ENCODE measurements at regions not wholly inside any gene's neighbourhood (a gene's known extent, or its start where the extent isn't known, plus 50 kb on each side); places are given as distances from the start of the nearest gene placed in this dataset.

GRCh38 chr2:153420394-153420793, 58.2 kb downstream of the RPRM start (continued):
- TF ChIP-seq PHF21A (CRISPR knock-in tag; IDR thresholded peaks at IDR 0.05) (no peak), FOXJ3 (CRISPR knock-in tag; IDR thresholded peaks at IDR 0.05; ENCODE audit: borderline replicate concordance) (no peak), ZNF24 (IDR thresholded peaks at IDR 0.05) (no peak), ZMYM4 (CRISPR knock-in tag; IDR thresholded peaks at IDR 0.05) (no peak), TBP (CRISPR knock-in tag; IDR thresholded peaks at IDR 0.05) (no peak), JDP2 (CRISPR knock-in tag; IDR thresholded peaks at IDR 0.05; ENCODE audit: borderline replicate concordance) (no peak), HBP1 (CRISPR knock-in tag; IDR thresholded peaks at IDR 0.05; ENCODE audit: low read depth) (no peak)

GRCh38 chr2:153417077-153417476, 61.5 kb downstream of the RPRM start:
- H3K36me3 ChIP-seq (replicated peaks in 1 of 2; ENCODE audit: control insufficient read depth in 1 of 2, insufficient read depth in 2 of 2, low read length in 2 of 2) = no peaks in the 10 kb centered on the region
- no peak overlapping the region for H3K27ac ChIP-seq (ENCODE audit: extremely low read length, insufficient read depth, low read length)
- H4K20me1 ChIP-seq (ENCODE audit: insufficient read depth, low read length) = no peaks in the 10 kb centered on the region
- no peaks in the 10 kb centered on the region for H3K9me3 ChIP-seq (ENCODE audit: low read length)
- ATAC-seq = no peak
- no peak overlapping the region for H2AFZ ChIP-seq (ENCODE audit: low read length)
- 9% methylated on average over 1 of the region's 1 CpG for WGBS (ENCODE audit: low lambda C conversion rate)
- no peak overlapping the region for H3K4me3 ChIP-seq (replicated peaks in 1 of 3; ENCODE audit: insufficient read depth in 1 of 3, low read depth in 2 of 3, low read length in 3 of 3)
- no TSS peak for BruUV-seq (replicated peaks)
- POLR2A ChIA-PET = no interaction called here
- CTCF ChIA-PET (ENCODE audit: low intra/inter-chr PET ratio, low total read pairs) = no interaction called here
- H3K4me2 ChIP-seq (ENCODE audit: low read depth, low read length) = no peak overlapping the region
- in situ Hi-C loops (cut with HindIII; ENCODE audit: extremely low pct_ligation_motif_present, low pct_unique_long_range_greater_than_20kb) (no loop called here), intact Hi-C loops (cut with micrococcal nuclease; ENCODE audit: unreplicated experiment) (no loop called here)
- no peaks in the 10 kb centered on the region for H3K27me3 ChIP-seq (ENCODE audit: control insufficient read depth in 1 of 2, insufficient read depth in 2 of 2, low read length in 2 of 2)
- H3K4me1 ChIP-seq (ENCODE audit: insufficient read depth, low read length) = no peaks in the 10 kb centered on the region
- H3K9ac ChIP-seq (ENCODE audit: insufficient read depth, low read depth, low read length) = no peak overlapping the region
- no peak for FAIRE-seq
- H3K79me2 ChIP-seq (ENCODE audit: insufficient read depth, low read length) = no peaks in the 10 kb centered on the region
- no peak for DNase-seq (ENCODE audit: low spot score)
- TF ChIP-seq ZNF337 (CRISPR knock-in tag; IDR thresholded peaks at IDR 0.05; ENCODE audit: borderline replicate concordance, low read depth) (no peak), ZNF224 (CRISPR knock-in tag; IDR thresholded peaks at IDR 0.05) (no peak), HNF1A (IDR thresholded peaks at IDR 0.05; ENCODE audit: low read depth) (no peak), HNF1A (CRISPR knock-in tag; IDR thresholded peaks at IDR 0.05; ENCODE audit: borderline replicate concordance) (no peak), FOXO1 (CRISPR knock-in tag; IDR thresholded peaks at IDR 0.05) (no peak), PRDM15 (CRISPR knock-in tag; IDR thresholded peaks at IDR 0.05) (no peak), TBX2 (CRISPR knock-in tag; IDR thresholded peaks at IDR 0.05; ENCODE audit: borderline replicate concordance) (no peak)

All from HepG2 (cell line).